Activated CD4-positive, alpha-beta memory T cell treated with anti-CD3 and anti-CD28 coated beads for 36 hours (primary cell): ENCODE measurements at regions not wholly inside any gene's neighbourhood (a gene's known extent, or its start where the extent isn't known, plus 50 kb on each side); places are given as distances from the start of the nearest gene placed in this dataset.
"Not testable (repeated sequence)": the region's sequence is repeated elsewhere in the genome, so short reads cannot be mapped to it uniquely, and the experiment has no call there.

Experiments
- CTCF ChIA-PET: fragments of 350-600 bp; sonication (Branson Sonifier 250); formaldehyde crosslinking; loops from one replicate; lab custom pipeline; 2021; ENCODE audit warnings: antibody characterized with exemption, inconsistent platforms; lab: Charles Lee
- POLR2A ChIA-PET: fragments of 350-600 bp; sonication (Branson Sonifier 250); formaldehyde crosslinking; loops from one replicate; lab custom pipeline; 2021; ENCODE audit warnings: antibody characterized with exemption; lab: Charles Lee
- DNase-seq: peaks from one replicate; pipeline ENCODE4 v3.0.0-alpha.2; 2020
- H3K27ac Mint-ChIP-seq: one replicate; pipeline ENCODE4 v1.8.0; 2021; ENCODE audit warnings: mixed read lengths
- H3K27me3 Mint-ChIP-seq: one replicate; pipeline ENCODE4 v1.8.0; 2021; ENCODE audit warnings: mixed read lengths
- H3K36me3 Mint-ChIP-seq: one replicate; pipeline ENCODE4 v1.8.0; 2021; ENCODE audit warnings: mixed read lengths
- H3K4me1 Mint-ChIP-seq: one replicate; pipeline ENCODE4 v1.8.0; 2021; ENCODE audit warnings: low read depth, mixed read lengths
- H3K4me3 Mint-ChIP-seq: one replicate; pipeline ENCODE4 v1.8.0; 2021; ENCODE audit warnings: mild to moderate bottlenecking, mixed read lengths
- H3K9me3 Mint-ChIP-seq: one replicate; pipeline ENCODE4 v1.8.0; 2021; ENCODE audit warnings: mixed read lengths
- intact Hi-C: fragments of 100-400 bp; cut with micrococcal nuclease; formaldehyde crosslinking; loops from one replicate; pipeline ENCODE4 v1.15.1; 2023

DNA sequence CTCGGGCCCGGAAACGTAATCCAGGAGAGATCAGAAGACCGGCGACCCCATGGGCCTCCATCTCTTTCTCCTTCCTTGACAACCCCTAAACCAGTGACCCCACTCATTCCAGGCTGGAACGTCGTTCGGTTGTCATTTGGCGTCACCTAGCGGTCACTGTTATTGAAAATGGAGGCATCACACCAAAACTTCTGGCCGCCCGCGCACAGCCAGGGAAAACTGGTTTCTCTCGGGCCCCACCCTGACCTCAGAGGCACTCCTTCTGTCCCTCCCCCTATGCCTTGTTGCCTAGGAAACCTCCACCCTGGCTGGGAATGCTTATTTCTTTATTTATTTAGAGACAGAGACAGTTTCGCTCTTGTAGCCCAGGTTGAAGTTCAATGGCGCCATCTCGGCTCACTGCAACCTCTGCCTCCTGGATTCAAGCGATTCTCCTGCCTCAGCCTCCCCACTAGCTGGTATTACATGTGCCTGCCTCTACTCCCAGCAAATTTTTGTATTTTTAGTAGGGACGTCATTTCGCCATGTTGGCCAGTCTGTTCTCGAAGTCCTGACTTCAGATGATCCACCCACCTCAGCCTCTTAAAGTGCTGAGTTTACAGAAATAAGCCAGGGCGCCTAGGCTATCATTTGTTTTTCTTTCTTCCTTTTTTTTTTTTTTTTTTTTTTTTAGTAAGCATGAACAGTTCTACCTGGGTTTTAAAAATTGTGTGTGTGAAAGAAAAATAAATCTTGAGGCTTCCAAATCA, 2144.1 kb upstream of the TPTE start:
- H3K9me3 Mint-ChIP-seq, H3K27ac Mint-ChIP-seq, H3K4me1 Mint-ChIP-seq, DNase-seq, H3K27me3 Mint-ChIP-seq, H3K36me3 Mint-ChIP-seq, H3K4me3 Mint-ChIP-seq, CTCF ChIA-PET, POLR2A ChIA-PET, intact Hi-C loops: not testable (repeated sequence)

DNA sequence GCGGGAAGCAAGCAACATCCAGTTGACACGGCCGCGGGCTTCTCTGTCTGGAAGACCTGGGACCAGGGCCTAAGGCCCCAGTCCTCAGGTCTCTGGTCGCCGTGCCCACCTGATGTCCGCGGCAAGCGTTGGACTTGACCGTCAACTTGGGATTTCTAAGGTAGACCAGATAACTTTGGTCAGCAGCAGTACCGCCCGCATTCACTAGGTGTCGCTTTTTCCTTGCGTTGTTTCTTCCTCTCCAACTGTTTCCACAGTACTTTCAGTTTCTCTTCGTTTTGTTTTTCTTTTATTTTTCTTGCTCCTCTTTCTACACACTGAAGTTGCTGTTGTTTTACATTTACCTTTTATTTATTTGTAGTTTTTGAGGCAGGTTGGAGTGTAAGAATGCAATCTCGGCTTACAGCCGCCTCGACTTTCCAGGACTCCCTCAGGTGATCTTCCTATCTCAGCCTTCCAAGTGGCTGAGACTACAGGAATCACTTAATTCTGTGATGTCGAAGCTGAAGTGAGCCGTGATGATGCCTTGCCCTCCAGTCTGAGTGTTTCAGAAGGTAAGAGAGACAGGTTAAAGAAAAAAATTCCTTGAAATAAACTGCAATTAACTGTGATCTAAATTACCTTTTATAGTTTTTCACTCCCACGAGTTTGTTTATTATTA, 2140.8 kb upstream of the TPTE start:
- CTCF ChIA-PET, H3K27ac Mint-ChIP-seq, H3K27me3 Mint-ChIP-seq, H3K4me1 Mint-ChIP-seq, H3K4me3 Mint-ChIP-seq, DNase-seq, POLR2A ChIA-PET, H3K36me3 Mint-ChIP-seq, H3K9me3 Mint-ChIP-seq, intact Hi-C loops: not testable (repeated sequence)

- H3K27ac Mint-ChIP-seq, CTCF ChIA-PET, intact Hi-C loops, H3K36me3 Mint-ChIP-seq, POLR2A ChIA-PET, H3K9me3 Mint-ChIP-seq, H3K27me3 Mint-ChIP-seq, DNase-seq, H3K4me3 Mint-ChIP-seq, H3K4me1 Mint-ChIP-seq: not testable (repeated sequence)
These were observed 2133.0 kb upstream of the TPTE start for GRCh38 chr21:8388169-8388939.

- H3K4me1 Mint-ChIP-seq, H3K9me3 Mint-ChIP-seq, CTCF ChIA-PET, H3K27ac Mint-ChIP-seq, DNase-seq, H3K36me3 Mint-ChIP-seq, H3K4me3 Mint-ChIP-seq, intact Hi-C loops, POLR2A ChIA-PET, H3K27me3 Mint-ChIP-seq: not testable (repeated sequence)
These were observed 2132.5 kb upstream of the TPTE start for GRCh38 chr21:8388940-8389238.

GRCh38 chr21:8390550-8391171, 2130.7 kb upstream of the TPTE start:
- H3K4me3 Mint-ChIP-seq, H3K9me3 Mint-ChIP-seq, POLR2A ChIA-PET, intact Hi-C loops, H3K27me3 Mint-ChIP-seq, CTCF ChIA-PET, H3K4me1 Mint-ChIP-seq, H3K36me3 Mint-ChIP-seq, H3K27ac Mint-ChIP-seq, DNase-seq: not testable (repeated sequence)

GRCh38 chr21:8394380-8394779, 2127.0 kb upstream of the TPTE start:
- POLR2A ChIA-PET, CTCF ChIA-PET, DNase-seq, intact Hi-C loops, H3K27me3 Mint-ChIP-seq, H3K9me3 Mint-ChIP-seq, H3K4me3 Mint-ChIP-seq, H3K27ac Mint-ChIP-seq, H3K4me1 Mint-ChIP-seq, H3K36me3 Mint-ChIP-seq: not testable (repeated sequence)

DNA sequence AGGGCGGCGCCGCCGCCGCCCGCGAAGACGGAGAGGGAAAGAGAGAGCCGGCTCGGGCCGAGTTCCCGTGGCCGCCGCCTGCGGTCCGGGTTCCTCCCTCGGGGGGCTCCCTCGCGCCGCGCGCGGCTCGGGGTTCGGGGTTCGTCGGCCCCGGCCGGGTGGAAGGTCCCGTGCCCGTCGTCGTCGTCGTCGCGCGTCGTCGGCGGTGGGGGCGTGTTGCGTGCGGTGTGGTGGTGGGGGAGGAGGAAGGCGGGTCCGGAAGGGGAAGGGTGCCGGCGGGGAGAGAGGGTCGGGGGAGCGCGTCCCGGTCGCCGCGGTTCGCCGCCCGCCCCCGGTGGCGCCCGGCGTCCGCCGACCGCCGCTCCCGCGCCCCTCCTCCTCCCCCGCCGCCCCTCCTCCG, 2125.4 kb upstream of the TPTE start:
- intact Hi-C loops, H3K4me1 Mint-ChIP-seq, H3K9me3 Mint-ChIP-seq, CTCF ChIA-PET, H3K27ac Mint-ChIP-seq, H3K4me3 Mint-ChIP-seq, H3K27me3 Mint-ChIP-seq, H3K36me3 Mint-ChIP-seq, DNase-seq, POLR2A ChIA-PET: not testable (repeated sequence)

- DNase-seq, H3K27ac Mint-ChIP-seq, H3K36me3 Mint-ChIP-seq, H3K9me3 Mint-ChIP-seq, H3K27me3 Mint-ChIP-seq, H3K4me3 Mint-ChIP-seq, CTCF ChIA-PET, POLR2A ChIA-PET, intact Hi-C loops, H3K4me1 Mint-ChIP-seq: not testable (repeated sequence)
These were observed 2122.4 kb upstream of the TPTE start for GRCh38 chr21:8398870-8399437.

- H3K36me3 Mint-ChIP-seq, POLR2A ChIA-PET, DNase-seq, intact Hi-C loops, H3K27me3 Mint-ChIP-seq, H3K4me1 Mint-ChIP-seq, H3K9me3 Mint-ChIP-seq, H3K4me3 Mint-ChIP-seq, H3K27ac Mint-ChIP-seq, CTCF ChIA-PET: not testable (repeated sequence)
These were observed 2121.5 kb upstream of the TPTE start for GRCh38 chr21:8399866-8400265.

DNA sequence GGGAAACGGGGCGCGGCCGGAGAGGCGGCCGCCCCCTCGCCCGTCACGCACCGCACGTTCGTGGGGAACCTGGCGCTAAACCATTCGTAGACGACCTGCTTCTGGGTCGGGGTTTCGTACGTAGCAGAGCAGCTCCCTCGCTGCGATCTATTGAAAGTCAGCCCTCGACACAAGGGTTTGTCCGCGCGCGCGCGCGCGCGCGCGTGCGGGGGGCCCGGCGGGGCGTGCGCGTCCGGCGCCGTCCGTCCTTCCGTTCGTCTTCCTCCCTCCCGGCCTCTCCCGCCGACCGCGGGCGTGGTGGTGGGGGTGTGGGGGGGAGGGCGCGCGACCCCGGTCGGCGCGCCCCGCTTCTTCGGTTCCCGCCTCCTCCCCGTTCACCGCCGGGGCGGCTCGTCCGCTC, 2119.6 kb upstream of the TPTE start:
- CTCF ChIA-PET, H3K4me3 Mint-ChIP-seq, POLR2A ChIA-PET, H3K9me3 Mint-ChIP-seq, H3K36me3 Mint-ChIP-seq, intact Hi-C loops, H3K4me1 Mint-ChIP-seq, DNase-seq, H3K27ac Mint-ChIP-seq, H3K27me3 Mint-ChIP-seq: not testable (repeated sequence)

DNA sequence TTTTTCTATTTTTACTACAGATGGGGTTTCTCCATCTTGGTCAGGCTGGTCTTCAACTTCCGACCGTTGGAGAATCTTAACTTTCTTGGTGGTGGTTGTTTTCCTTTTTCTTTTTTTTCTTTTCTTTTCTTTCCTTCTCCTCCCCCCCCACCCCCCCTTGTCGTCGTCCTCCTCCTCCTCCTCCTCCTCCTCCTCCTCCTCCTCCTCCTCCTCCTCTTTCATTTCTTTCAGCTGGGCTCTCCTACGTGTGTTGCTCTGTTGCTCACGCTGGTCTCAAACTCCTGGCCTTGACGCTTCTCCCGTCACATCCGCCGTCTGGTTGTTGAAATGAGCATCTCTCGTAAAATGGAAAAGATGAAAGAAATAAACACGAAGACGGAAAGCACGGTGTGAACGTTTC, 2115.1 kb upstream of the TPTE start:
- POLR2A ChIA-PET, H3K4me1 Mint-ChIP-seq, H3K9me3 Mint-ChIP-seq, H3K27me3 Mint-ChIP-seq, CTCF ChIA-PET, DNase-seq, H3K4me3 Mint-ChIP-seq, H3K27ac Mint-ChIP-seq, intact Hi-C loops, H3K36me3 Mint-ChIP-seq: not testable (repeated sequence)

GRCh38 chr21:8411139-8411671, 2110.2 kb upstream of the TPTE start:
- POLR2A ChIA-PET, H3K27me3 Mint-ChIP-seq, H3K4me3 Mint-ChIP-seq, H3K9me3 Mint-ChIP-seq, H3K36me3 Mint-ChIP-seq, intact Hi-C loops, CTCF ChIA-PET, H3K27ac Mint-ChIP-seq, H3K4me1 Mint-ChIP-seq, DNase-seq: not testable (repeated sequence)
